ENCODE measurements at regions not wholly inside any gene's neighbourhood (a gene's known extent, or its start where the extent isn't known, plus 50 kb on each side); places are given as distances from the start of the nearest gene placed in this dataset.

- no peak for DNase-seq (ENCODE audit: extremely low spot score)
- POLR2A ChIA-PET, result no interaction called here
- CTCF ChIA-PET, result no interaction called here
- TF ChIP-seq ARNT (IDR thresholded peaks at IDR 0.05) (no peak), L3MBTL2 (conservative IDR thresholded peaks at IDR 0.05) (no peak), ZNF384 (IDR thresholded peaks at IDR 0.05) (no peak)
These were observed 92.6 kb downstream of the MYL12B start for GRCh38 chr18:3354506-3354905.

DNA sequence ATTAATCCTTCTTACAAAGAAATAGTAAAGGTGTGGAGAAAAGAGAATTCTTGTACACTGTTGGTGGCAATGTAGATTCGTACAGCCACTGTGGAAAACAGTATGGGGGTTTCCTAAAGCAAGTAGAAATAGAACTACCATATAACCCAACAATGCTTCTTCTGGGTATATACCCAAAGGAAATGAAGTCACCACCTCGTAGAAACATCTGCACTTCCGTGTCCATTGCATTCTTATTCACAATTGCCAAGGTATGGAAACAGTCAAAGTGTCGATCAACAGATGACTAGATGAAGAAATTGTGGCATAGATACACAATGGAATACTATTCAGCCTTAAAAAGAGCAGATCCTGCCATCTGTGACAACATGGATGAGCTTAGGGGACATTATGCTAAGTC lies 93.4 kb upstream of the TGIF1 start:
- ChIA-PET POLR2A (no interaction called here), CTCF (no interaction called here)
- TF ChIP-seq HDGF (IDR thresholded peaks at IDR 0.05; ENCODE audit: borderline replicate concordance) (no peak), SP1 (IDR thresholded peaks at IDR 0.05) (no peak), NFRKB (IDR thresholded peaks at IDR 0.05) (no peak), TARDBP (IDR thresholded peaks at IDR 0.05) (no peak), L3MBTL2 (conservative IDR thresholded peaks at IDR 0.05) (no peak), ARNT (IDR thresholded peaks at IDR 0.05) (no peak), FOXM1 (IDR thresholded peaks at IDR 0.05; ENCODE audit: borderline replicate concordance) (no peak), ZNF384 (IDR thresholded peaks at IDR 0.05) (no peak)
- DNase-seq (ENCODE audit: extremely low spot score), result no peak

DNA sequence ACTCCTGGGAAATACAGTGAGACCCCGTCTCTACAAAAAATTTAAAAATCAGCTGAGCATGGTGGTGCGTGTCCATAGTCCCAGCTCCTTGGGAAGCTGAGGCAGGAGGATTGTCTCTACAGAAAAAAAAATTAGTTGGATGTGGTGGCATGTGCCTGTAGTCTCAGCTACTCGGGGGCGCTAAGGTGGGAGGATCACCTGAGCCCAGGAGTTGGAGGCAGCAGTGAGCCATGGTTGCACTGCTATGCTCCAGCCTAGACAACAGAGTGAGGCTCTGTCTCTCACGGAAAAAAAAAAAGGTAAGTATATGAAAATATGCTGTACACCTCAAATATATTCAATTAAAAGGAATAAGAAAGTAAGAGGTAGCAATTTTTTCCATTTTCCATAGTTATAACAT lies 92.5 kb upstream of the TGIF1 start:
- no peak for DNase-seq (ENCODE audit: extremely low spot score)
- ChIA-PET CTCF (no interaction called here), POLR2A (no interaction called here)
- TF ChIP-seq, protein P1, sequence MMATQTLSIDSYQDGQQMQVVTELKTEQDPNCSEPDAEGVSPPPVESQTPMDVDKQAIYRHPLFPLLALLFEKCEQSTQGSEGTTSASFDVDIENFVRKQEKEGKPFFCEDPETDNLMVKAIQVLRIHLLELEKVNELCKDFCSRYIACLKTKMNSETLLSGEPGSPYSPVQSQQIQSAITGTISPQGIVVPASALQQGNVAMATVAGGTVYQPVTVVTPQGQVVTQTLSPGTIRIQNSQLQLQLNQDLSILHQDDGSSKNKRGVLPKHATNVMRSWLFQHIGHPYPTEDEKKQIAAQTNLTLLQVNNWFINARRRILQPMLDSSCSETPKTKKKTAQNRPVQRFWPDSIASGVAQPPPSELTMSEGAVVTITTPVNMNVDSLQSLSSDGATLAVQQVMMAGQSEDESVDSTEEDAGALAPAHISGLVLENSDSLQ (IDR thresholded peaks at IDR 0.05), result no peak
- TF ChIP-seq L3MBTL2 (conservative IDR thresholded peaks at IDR 0.05) (no peak), FOXM1 (IDR thresholded peaks at IDR 0.05; ENCODE audit: borderline replicate concordance) (no peak), SUZ12 (IDR thresholded peaks at IDR 0.05) (no peak), NFRKB (IDR thresholded peaks at IDR 0.05) (no peak), ARNT (IDR thresholded peaks at IDR 0.05) (no peak), BHLHE40 (IDR thresholded peaks at IDR 0.05; ENCODE audit: borderline replicate concordance) (no peak), ELF4 (IDR thresholded peaks at IDR 0.05) (no peak), TARDBP (IDR thresholded peaks at IDR 0.05) (no peak), CTBP1 (IDR thresholded peaks at IDR 0.05; ENCODE audit: borderline replicate concordance) (no peak), LEF1 (IDR thresholded peaks at IDR 0.05; ENCODE audit: borderline replicate concordance) (no peak), HDGF (IDR thresholded peaks at IDR 0.05; ENCODE audit: borderline replicate concordance) (no peak), FOXK2 (IDR thresholded peaks at IDR 0.05) (no peak), ZNF384 (IDR thresholded peaks at IDR 0.05) (no peak), SP1 (IDR thresholded peaks at IDR 0.05) (no peak), FOXA1 (IDR thresholded peaks at IDR 0.05) (no peak)

DNA sequence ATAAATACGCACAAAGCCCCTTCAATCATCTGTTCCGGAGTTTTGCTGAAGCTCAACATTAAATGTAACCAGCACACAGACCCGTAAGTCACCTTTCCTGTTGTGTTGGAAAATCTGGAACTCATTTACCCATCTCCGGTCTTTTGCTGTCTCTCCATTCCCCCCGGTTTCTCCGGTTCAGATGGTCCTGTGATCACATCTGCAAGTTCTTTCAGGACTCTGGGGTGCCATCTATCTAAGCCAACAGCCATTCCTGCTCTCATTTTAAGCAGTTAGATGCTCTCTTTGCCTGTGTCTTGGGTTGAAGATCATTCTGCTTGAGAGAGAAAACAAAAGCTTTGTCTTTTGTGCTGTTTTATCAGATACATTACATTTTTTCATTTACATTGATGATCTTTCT lies 91.7 kb upstream of the TGIF1 start:
- POLR2A ChIA-PET, result no interaction called here
- CTCF ChIA-PET, result no interaction called here
- TF ChIP-seq NFRKB (IDR thresholded peaks at IDR 0.05) (no peak), SP1 (IDR thresholded peaks at IDR 0.05) (no peak), FOXK2 (IDR thresholded peaks at IDR 0.05) (no peak), FOXA1 (IDR thresholded peaks at IDR 0.05) (no peak), CTBP1 (IDR thresholded peaks at IDR 0.05; ENCODE audit: borderline replicate concordance) (no peak), TARDBP (IDR thresholded peaks at IDR 0.05) (no peak), LEF1 (IDR thresholded peaks at IDR 0.05; ENCODE audit: borderline replicate concordance) (no peak)
- no peak for DNase-seq (ENCODE audit: extremely low spot score)

DNA sequence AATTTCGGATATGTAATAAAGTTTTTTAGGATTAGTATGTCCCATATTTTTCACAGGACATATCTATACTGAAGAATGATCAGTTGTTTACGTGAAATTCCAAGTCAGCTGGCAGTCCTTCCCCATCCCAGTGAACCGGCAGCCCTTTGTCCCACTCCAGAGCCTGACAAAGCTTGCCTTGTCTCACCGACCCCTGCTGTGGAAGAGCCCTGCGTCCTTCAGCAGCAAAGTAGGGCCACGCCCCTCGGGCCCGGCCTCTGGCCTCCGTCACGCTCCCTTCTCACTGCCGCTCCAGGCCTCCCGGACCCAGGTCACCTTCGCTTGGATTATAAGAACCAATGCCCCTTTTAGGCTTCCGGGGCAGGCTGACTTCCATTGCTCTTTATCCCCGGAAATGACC lies 89.8 kb upstream of the TGIF1 start:
- ChIA-PET POLR2A (no interaction called here), CTCF (no interaction called here)
- DNase-seq (ENCODE audit: extremely low spot score), result no peak
- TF ChIP-seq, protein P1 (IDR thresholded peaks at IDR 0.05), result no peak
- TF ChIP-seq BHLHE40 (IDR thresholded peaks at IDR 0.05; ENCODE audit: borderline replicate concordance) (no peak), FOXM1 (IDR thresholded peaks at IDR 0.05; ENCODE audit: borderline replicate concordance) (no peak), FOXA1 (IDR thresholded peaks at IDR 0.05) (no peak), SP1 (IDR thresholded peaks at IDR 0.05) (no peak), LEF1 (IDR thresholded peaks at IDR 0.05; ENCODE audit: borderline replicate concordance) (no peak), TARDBP (IDR thresholded peaks at IDR 0.05) (no peak), HDGF (IDR thresholded peaks at IDR 0.05; ENCODE audit: borderline replicate concordance) (no peak), ELF4 (IDR thresholded peaks at IDR 0.05) (no peak), ARNT (IDR thresholded peaks at IDR 0.05) (no peak), ZNF384 (IDR thresholded peaks at IDR 0.05) (no peak), FOXK2 (IDR thresholded peaks at IDR 0.05) (no peak), CTBP1 (IDR thresholded peaks at IDR 0.05; ENCODE audit: borderline replicate concordance) (no peak), L3MBTL2 (conservative IDR thresholded peaks at IDR 0.05) (no peak), SUZ12 (IDR thresholded peaks at IDR 0.05) (no peak), NFRKB (IDR thresholded peaks at IDR 0.05) (no peak)

DNA sequence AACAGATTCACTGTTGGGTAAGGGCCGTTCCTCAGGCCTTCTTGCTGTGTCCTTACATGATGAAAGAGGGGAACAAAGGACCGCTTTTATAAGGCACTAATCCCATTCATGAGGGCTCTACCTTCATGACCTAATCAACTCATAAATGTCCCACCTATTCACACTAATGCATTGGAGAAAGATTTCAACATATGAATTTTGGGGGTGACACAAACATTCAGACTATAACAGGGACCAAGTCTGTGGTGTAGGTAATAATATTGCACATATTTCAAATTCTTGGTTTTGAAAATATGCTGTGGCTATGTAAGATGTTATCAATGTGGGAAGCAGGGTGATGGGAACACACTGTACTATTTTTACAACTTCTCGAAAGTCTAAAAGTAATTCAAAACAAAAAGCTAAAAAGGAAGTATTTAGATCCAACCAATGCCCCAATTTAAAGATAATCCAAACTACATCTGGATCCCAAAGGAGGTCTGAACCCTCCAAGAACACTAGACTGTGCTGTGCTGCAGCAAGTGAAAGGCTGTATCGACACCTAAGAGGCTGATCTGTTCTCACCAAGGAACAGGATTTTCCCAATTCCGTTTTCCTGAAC lies 82.4 kb upstream of the TGIF1 start:
- DNase-seq (ENCODE audit: extremely low spot score), result no peak
- POLR2A ChIA-PET, result no interaction called here
- TF ChIP-seq ZNF384 (IDR thresholded peaks at IDR 0.05) (no peak), SUZ12 (IDR thresholded peaks at IDR 0.05) (no peak), FOXA1 (IDR thresholded peaks at IDR 0.05) (no peak), ELF4 (IDR thresholded peaks at IDR 0.05) (no peak), SP1 (IDR thresholded peaks at IDR 0.05) (no peak), LEF1 (IDR thresholded peaks at IDR 0.05; ENCODE audit: borderline replicate concordance) (no peak), CTBP1 (IDR thresholded peaks at IDR 0.05; ENCODE audit: borderline replicate concordance) (no peak), TARDBP (IDR thresholded peaks at IDR 0.05) (no peak), ARNT (IDR thresholded peaks at IDR 0.05) (no peak), NFRKB (IDR thresholded peaks at IDR 0.05) (no peak), BHLHE40 (IDR thresholded peaks at IDR 0.05; ENCODE audit: borderline replicate concordance) (no peak), FOXM1 (IDR thresholded peaks at IDR 0.05; ENCODE audit: borderline replicate concordance) (no peak), FOXK2 (IDR thresholded peaks at IDR 0.05) (no peak), L3MBTL2 (conservative IDR thresholded peaks at IDR 0.05) (no peak), HDGF (IDR thresholded peaks at IDR 0.05; ENCODE audit: borderline replicate concordance) (no peak)
- TF ChIP-seq, protein P1 (IDR thresholded peaks at IDR 0.05), result no peak
- CTCF ChIA-PET, result no interaction called here

Data from HEK293T (cell line).